ENCODE measurements at regions not wholly inside any gene's neighbourhood (a gene's known extent, or its start where the extent isn't known, plus 50 kb on each side); places are given as distances from the start of the nearest gene placed in this dataset.

DNA sequence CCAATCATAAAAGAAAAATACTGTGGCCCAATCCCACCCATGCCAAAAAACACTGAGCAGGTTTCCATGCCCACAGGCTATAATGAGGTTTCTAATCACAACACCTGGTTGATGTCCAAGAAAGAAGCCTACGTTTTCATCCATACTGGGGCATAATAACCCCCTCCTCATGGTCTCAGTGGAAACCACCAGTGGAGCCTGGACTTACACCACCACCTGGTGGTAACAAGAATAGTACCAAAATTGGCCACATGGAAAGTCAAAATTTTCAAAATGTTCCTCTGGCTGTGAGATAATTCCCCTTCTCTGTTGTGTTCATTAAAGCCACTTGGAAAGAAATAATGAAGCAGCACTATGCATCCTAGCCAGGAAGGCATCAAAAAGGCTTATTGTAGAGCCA is 687.3 kb upstream of the ST8SIA4 start:
- intact Hi-C loops (cut with DNase I): no loop called here
- no peak overlapping the region for H3K27ac ChIP-seq
- no peaks in the 10 kb centered on the region for H3K9me3 ChIP-seq (replicated peaks in 1 of 3)
- no peaks in the 10 kb centered on the region for H3K4me1 ChIP-seq (replicated peaks in 1 of 2)
- H3K4me3 ChIP-seq: no peak overlapping the region
- TF ChIP-seq, protein P1, sequence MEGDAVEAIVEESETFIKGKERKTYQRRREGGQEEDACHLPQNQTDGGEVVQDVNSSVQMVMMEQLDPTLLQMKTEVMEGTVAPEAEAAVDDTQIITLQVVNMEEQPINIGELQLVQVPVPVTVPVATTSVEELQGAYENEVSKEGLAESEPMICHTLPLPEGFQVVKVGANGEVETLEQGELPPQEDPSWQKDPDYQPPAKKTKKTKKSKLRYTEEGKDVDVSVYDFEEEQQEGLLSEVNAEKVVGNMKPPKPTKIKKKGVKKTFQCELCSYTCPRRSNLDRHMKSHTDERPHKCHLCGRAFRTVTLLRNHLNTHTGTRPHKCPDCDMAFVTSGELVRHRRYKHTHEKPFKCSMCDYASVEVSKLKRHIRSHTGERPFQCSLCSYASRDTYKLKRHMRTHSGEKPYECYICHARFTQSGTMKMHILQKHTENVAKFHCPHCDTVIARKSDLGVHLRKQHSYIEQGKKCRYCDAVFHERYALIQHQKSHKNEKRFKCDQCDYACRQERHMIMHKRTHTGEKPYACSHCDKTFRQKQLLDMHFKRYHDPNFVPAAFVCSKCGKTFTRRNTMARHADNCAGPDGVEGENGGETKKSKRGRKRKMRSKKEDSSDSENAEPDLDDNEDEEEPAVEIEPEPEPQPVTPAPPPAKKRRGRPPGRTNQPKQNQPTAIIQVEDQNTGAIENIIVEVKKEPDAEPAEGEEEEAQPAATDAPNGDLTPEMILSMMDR (IDR thresholded peaks at IDR 0.05): no peak
- TF ChIP-seq POLR2A (IDR thresholded peaks at IDR 0.05): no peak
- no peaks in the 10 kb centered on the region for H3K36me3 ChIP-seq (replicated peaks in 1 of 2)
- no peak for DNase-seq
- WGBS, 4 donors: 15 to 36% (median 29%) methylated on average over 1 of the region's 1 CpG
- H3K27me3 ChIP-seq: no peaks in the 10 kb centered on the region

GRCh38 chr5:101585366-101585765 is 682.3 kb upstream of the ST8SIA4 start:
- Histone ChIP-seq H3K4me3 (no peak overlapping the region), H3K27ac (no peak overlapping the region), H3K4me1 (replicated peaks in 1 of 2) (no peaks in the 10 kb centered on the region), H3K27me3 (no peaks in the 10 kb centered on the region), H3K9me3 (replicated peaks in 1 of 3) (no peaks in the 10 kb centered on the region), H3K36me3 (replicated peaks in 1 of 2) (no peaks in the 10 kb centered on the region)
- no peak for DNase-seq
- no peak for TF ChIP-seq POLR2A (IDR thresholded peaks at IDR 0.05)
- TF ChIP-seq, protein P1 (IDR thresholded peaks at IDR 0.05): no peak
- 46 to 75% (median 62%) methylated on average over 1 of the region's 1 CpG for WGBS, 4 donors
- intact Hi-C loops (cut with DNase I): no loop called here

GRCh38 chr5:101580591-101580990 is 677.5 kb upstream of the ST8SIA4 start:
- Histone ChIP-seq H3K9me3 (replicated peaks in 1 of 3) (no peaks in the 10 kb centered on the region), H3K36me3 (replicated peaks in 1 of 2) (no peaks in the 10 kb centered on the region), H3K4me3 (no peak overlapping the region), H3K27ac (no peak overlapping the region), H3K4me1 (replicated peaks in 1 of 2) (no peaks in the 10 kb centered on the region), H3K27me3 (no peaks in the 10 kb centered on the region)
- TF ChIP-seq, protein P1 (IDR thresholded peaks at IDR 0.05): no peak
- TF ChIP-seq POLR2A (IDR thresholded peaks at IDR 0.05): no peak
- WGBS, 4 donors: 84 to 92% (median 89%) methylated on average over 3 of the region's 3 CpGs
- no peak for DNase-seq
- intact Hi-C loops (cut with DNase I): no loop called here

DNA sequence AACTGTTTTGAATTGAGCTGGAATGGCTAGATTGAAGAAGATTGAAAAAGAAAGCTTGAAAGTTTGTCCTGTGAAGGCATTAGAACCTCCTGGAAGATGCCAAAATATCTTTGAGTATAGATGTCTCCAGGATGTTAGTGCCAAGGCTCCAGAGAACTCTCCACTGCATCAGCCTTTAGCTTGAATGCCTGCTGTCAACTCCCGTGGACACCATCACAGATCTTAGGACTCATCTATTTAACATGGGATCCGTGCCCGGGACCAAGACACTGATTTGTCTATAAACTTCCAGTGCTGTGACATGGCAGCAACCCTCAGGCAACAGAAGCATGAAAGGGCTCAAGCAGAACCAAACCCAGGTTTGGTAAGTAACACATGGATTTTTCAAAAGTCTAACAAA is 670.9 kb upstream of the ST8SIA4 start:
- no peaks in the 10 kb centered on the region for H3K4me1 ChIP-seq (replicated peaks in 1 of 2)
- no peaks in the 10 kb centered on the region for H3K9me3 ChIP-seq (replicated peaks in 1 of 3)
- H3K4me3 ChIP-seq: no peak overlapping the region
- H3K27me3 ChIP-seq: no peaks in the 10 kb centered on the region
- intact Hi-C loops (cut with DNase I): no loop called here
- TF ChIP-seq, protein P1 (IDR thresholded peaks at IDR 0.05): no peak
- TF ChIP-seq POLR2A (IDR thresholded peaks at IDR 0.05): no peak
- no peaks in the 10 kb centered on the region for H3K36me3 ChIP-seq (replicated peaks in 1 of 2)
- H3K27ac ChIP-seq: no peak overlapping the region
- WGBS, 4 donors: 74 to 85% (median 78%) methylated on average over 3 of the region's 3 CpGs
- no peak for DNase-seq

Data from adrenal gland (tissue), 9 donors.